ENCODE measurements at regions not wholly inside any gene's neighbourhood (a gene's known extent, or its start where the extent isn't known, plus 50 kb on each side); places are given as distances from the start of the nearest gene placed in this dataset.

- DNase-seq (no peak), ATAC-seq (no peak)
Observed at GRCh38 chr6:118761645-118762044, 110.3 kb upstream of the CEP85L start.

- DNase-seq (no peak), ATAC-seq (no peak)
Observed at GRCh38 chr6:118758946-118759345, 107.6 kb upstream of the CEP85L start.

- peak; percentile 27 for DNase-seq
- ATAC-seq, result peak; percentile 85
Observed at GRCh38 chr6:118755941-118756646, 104.7 kb upstream of the CEP85L start.

- DNase-seq, result no peak
- no peak for ATAC-seq
Observed at GRCh38 chr6:118752803-118753202, 101.4 kb upstream of the CEP85L start.

GRCh38 chr6:118751072-118751471 lies 99.7 kb upstream of the CEP85L start:
- no peak for DNase-seq
- no peak for ATAC-seq

GRCh38 chr6:118750143-118750542 lies 98.8 kb upstream of the CEP85L start:
- DNase-seq, result no peak
- peak; percentile 58 for ATAC-seq

- peak; percentile 35 for ATAC-seq
Observed at GRCh38 chr6:118748311-118749062, 97.1 kb upstream of the CEP85L start.

GRCh38 chr6:118746825-118747174 lies 95.4 kb upstream of the CEP85L start:
- ATAC-seq, result no peak
- DNase-seq, result no peak

More at GRCh38 chr6:118748311-118749062, 97.1 kb upstream of the CEP85L start:
- DNase-seq, result no peak

GRCh38 chr6:118746145-118746824 lies 94.9 kb upstream of the CEP85L start:
- ATAC-seq, result no peak
- DNase-seq, result no peak

GRCh38 chr6:118745156-118745555 lies 93.8 kb upstream of the CEP85L start:
- DNase-seq (no peak), ATAC-seq (no peak)

GRCh38 chr6:118744261-118744941 lies 93.0 kb upstream of the CEP85L start:
- no peak for ATAC-seq
- no peak for DNase-seq

- DNase-seq (no peak), ATAC-seq (no peak)
Observed at GRCh38 chr6:118743746-118744145, 92.4 kb upstream of the CEP85L start.

GRCh38 chr6:118740372-118740771 lies 89.0 kb upstream of the CEP85L start:
- no peak for ATAC-seq
- no peak for DNase-seq

- DNase-seq (no peak), ATAC-seq (no peak)
Observed at GRCh38 chr6:118739696-118740353, 88.4 kb upstream of the CEP85L start.

- peak; percentile 96 for ATAC-seq
Observed at GRCh38 chr6:118736440-118736839, 85.0 kb upstream of the CEP85L start.

GRCh38 chr6:118735320-118735719 lies 83.9 kb upstream of the CEP85L start:
- no peak for ATAC-seq
- DNase-seq, result no peak

More at GRCh38 chr6:118736440-118736839, 85.0 kb upstream of the CEP85L start:
- DNase-seq, result no peak

GRCh38 chr6:118725944-118726343 lies 74.6 kb upstream of the CEP85L start:
- DNase-seq (peak; percentile 72), ATAC-seq (peak; percentile 94)

GRCh38 chr6:118724211-118724610 lies 72.8 kb upstream of the CEP85L start:
- ATAC-seq, result peak; percentile 47
- no peak for DNase-seq

- ATAC-seq (peak; percentile 41), DNase-seq (no peak)
Observed at GRCh38 chr6:118722829-118723813, 71.7 kb upstream of the CEP85L start.

GRCh38 chr6:118720125-118720473 lies 68.7 kb upstream of the CEP85L start:
- ATAC-seq, result no peak
- no peak for DNase-seq

Measured in stimulated activated naive CD8-positive, alpha-beta T cell treated with anti-CD3 and anti-CD28 coated beads, Interleukin-15, Interleukin-2, amounts not matched to agents 100 U/mL and 50 U/mL, for 24 hours (primary cell).